Keratinocyte (primary cell): ENCODE measurements at regions not wholly inside any gene's neighbourhood (a gene's known extent, or its start where the extent isn't known, plus 50 kb on each side); places are given as distances from the start of the nearest gene placed in this dataset.

Experiments
- EZH2 ChIP-seq: IDR thresholded peaks from one replicate; pipeline ENCODE4 v1.6.1; 2012; ENCODE audit warnings: inconsistent platforms, mild to moderate bottlenecking, low read length, moderate library complexity
- TF ChIP-seq, protein P1 (sequence below), 3 experiments: IDR thresholded peaks in 1 of 3; conservative IDR thresholded peaks in 1 of 3; optimal IDR thresholded peaks in 1 of 3; 2 replicates in 2 of 3; 3 replicates in 1 of 3; pipeline versions ENCODE3 to v1.5.1; 2011; ENCODE audit warnings: low read length in 3 of 3, mild to moderate bottlenecking in 3 of 3, moderate library complexity in 2 of 3, control low read depth in 1 of 3, inconsistent platforms in 1 of 3; ENCODE audit not compliant: insufficient read depth in 2 of 3; ENCODE audit errors: extremely low read depth in 1 of 3

DNA sequence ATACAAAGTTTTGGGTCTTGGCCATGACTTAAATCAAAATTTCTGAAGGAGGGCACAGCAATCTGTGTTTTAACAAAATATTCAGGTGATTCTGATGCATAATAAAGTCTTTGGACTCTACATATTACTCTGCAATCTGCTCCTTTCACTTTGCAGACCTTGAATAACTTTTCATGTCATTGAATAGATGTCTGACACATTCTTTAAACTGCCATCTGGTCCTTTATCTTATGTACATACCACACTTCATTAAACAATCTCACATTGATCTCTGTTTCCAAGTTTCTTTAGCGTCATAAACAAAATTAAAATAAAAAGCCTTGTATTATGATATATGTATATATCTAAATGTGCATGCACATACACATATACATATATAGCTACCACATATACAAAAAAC, 831.2 kb downstream of the MAFB start:
- no peak for TF ChIP-seq EZH2
- TF ChIP-seq, protein P1, sequence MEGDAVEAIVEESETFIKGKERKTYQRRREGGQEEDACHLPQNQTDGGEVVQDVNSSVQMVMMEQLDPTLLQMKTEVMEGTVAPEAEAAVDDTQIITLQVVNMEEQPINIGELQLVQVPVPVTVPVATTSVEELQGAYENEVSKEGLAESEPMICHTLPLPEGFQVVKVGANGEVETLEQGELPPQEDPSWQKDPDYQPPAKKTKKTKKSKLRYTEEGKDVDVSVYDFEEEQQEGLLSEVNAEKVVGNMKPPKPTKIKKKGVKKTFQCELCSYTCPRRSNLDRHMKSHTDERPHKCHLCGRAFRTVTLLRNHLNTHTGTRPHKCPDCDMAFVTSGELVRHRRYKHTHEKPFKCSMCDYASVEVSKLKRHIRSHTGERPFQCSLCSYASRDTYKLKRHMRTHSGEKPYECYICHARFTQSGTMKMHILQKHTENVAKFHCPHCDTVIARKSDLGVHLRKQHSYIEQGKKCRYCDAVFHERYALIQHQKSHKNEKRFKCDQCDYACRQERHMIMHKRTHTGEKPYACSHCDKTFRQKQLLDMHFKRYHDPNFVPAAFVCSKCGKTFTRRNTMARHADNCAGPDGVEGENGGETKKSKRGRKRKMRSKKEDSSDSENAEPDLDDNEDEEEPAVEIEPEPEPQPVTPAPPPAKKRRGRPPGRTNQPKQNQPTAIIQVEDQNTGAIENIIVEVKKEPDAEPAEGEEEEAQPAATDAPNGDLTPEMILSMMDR (optimal IDR thresholded peaks at IDR 0.05 in 1 of 3, IDR thresholded peaks at IDR 0.05 in 1 of 3, conservative IDR thresholded peaks at IDR 0.05 in 1 of 3; ENCODE audit: extremely low read depth in 1 of 3, insufficient read depth in 2 of 3, low read length in 3 of 3), result no peak
